ENCODE measurements at regions not wholly inside any gene's neighbourhood (a gene's known extent, or its start where the extent isn't known, plus 50 kb on each side); places are given as distances from the start of the nearest gene placed in this dataset.
A peak's percentile ranks its signal among the peaks of the same experiment; 100 is the strongest.
"Not testable (repeated sequence)": the region's sequence is repeated elsewhere in the genome, so short reads cannot be mapped to it uniquely, and the experiment has no call there.

DNA sequence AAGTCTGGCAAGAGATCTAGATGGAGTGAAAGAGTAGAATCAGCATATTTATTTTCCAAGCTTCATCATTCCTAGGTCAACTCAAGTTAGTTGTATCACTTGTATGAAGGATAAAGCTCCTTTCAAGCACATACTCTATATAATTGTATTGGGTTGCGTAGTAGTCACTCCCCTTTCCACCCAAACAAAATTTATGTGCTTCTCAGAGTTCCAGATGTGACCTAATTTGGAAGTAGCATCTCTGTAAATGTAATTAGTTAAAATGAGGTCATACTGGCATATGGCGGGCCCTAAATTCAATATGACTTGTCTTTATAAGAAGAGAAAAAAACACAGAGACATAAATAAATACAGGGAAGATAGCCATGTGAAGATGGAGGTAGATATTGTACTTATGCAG, 226.8 kb upstream of the CHORDC1 start:
- DNase-seq (ENCODE audit: low read depth, low spot score): no peak

DNA sequence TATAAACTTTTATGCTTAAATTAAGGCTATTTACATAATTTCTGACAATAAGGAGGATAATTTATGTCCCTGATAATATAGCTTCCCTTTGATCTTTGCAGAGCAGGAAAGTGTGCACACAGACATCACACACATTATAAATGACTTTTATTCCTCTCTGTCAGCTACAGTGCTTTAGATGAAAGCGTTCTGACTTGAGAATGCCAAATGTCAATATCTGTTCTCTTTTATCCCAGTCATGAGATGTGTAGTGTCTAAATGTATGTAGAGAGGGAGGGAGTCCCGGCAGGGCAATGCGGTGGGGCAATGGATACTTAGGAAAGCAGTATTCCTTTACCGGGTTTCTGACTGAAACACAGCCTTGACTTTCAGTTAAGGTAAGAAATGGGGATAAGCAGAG, 225.4 kb upstream of the CHORDC1 start:
- no peak for DNase-seq (ENCODE audit: low read depth, low spot score)

DNA sequence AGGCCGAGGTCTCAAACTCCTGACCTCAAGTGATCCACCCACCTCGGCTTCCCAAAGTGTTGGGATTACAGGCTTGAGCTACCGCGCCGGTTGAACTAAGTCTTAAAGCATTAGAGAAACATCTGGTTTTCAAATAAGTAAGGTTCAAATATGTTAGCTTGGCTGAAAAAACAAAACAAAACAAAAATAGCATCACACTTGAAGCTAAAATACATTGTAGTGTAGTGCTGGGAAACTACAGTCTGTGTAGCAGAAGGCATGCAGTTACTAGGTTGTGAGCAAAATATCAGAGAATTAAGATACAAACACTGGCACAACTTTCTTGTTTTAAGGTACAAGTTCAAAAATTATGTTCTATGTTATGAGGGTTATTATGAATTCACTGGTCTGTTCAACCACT, 224.8 kb upstream of the CHORDC1 start:
- no peak for DNase-seq (ENCODE audit: low read depth, low spot score)

DNA sequence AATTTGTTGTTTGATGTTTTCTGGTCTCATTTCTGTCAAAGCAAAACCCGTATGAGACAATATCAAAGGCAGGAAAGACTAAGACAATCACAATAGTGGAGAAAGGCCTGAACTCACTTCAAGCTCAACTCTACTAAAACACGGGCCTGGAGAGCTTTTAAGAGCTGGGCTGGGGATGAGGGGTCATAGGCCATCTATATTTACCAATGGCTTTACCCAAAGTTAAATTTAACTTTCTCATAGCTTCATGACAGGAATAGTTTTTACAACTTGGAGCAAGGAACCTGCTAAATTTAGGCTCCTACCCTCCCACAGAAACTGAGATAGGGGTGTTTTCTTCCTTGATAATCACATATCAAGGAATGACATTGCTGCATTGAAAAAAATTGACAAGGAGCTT, 223.4 kb upstream of the CHORDC1 start:
- no peak for DNase-seq (ENCODE audit: low read depth, low spot score)

DNA sequence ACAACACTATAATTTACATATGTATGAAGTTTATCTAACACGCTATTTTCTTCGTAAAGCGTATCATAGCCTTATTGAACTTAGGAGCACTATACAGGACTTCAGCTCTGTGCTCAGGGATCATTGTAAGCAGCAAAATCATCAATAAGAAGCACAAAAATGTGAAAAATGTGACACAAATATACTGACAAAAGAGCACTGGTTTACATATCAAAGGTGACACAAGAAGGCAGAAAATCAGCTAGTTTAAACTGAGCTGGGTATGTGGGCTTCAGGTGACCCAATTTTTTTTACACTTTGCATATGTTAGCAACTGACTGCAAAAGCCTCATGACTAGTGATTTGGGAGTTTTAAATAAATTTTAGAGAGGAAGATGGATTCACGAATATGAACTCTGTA, 215.2 kb upstream of the CHORDC1 start:
- DNase-seq (ENCODE audit: low read depth, low spot score): no peak

DNA sequence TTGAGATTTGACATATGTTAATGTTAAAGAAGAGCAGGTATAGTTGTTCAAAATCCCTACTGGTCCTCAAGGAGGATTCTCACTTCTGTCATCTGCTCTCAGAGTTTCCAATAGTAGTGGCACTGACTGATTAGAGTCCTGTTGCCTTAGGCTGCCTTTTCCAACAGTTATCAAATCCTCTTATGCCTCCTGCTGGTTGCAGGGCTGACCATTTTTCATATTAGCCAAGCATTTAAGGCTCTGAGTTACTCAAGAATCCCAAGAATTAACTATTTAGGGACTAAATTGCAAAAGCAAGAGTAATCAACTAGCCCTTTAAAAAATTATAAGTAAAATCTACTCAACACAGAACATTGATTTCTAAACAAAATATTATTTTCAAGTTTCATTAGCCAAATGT, 212.0 kb upstream of the CHORDC1 start:
- DNase-seq (ENCODE audit: low read depth, low spot score): no peak

DNA sequence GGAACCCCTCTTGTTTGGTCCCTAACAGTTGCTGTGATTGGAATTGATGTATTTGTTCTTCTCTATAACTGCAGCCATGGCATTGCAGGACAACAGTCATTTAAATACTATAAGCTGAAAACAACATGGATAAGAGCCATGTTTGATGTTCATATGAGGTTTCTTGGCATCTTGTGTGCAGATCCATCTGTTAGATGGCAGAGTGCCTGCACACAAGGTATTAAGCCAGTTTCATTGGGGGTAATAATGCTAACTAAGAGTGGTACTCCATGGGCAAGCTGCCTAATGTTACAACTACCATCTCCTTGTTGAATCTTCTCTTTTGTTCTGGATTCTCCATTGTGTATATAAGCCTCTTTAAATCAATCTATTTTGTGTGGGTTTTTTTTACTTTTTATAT, 206.0 kb upstream of the CHORDC1 start:
- DNase-seq (ENCODE audit: low read depth, low spot score): no peak

DNA sequence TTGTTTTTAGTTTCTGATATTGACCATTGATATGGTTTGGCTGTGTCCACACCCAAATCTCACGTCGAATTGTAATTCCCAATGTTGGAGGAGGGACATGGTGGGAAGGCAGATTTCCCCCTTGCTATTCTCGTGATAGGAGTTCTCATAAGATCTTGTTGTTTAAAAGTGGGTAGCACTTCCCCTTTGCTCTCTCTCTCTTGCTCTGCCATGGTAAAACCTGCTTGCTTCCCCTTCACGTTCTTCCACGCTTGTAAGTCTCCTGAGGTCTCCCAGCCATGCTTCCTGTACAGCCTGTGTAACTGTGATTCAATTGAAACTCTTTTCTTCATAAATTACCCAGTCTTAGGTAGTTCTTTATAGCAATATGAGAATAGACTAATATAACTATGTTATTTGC, 203.6 kb upstream of the CHORDC1 start:
- no peak for DNase-seq (ENCODE audit: low read depth, low spot score)

DNA sequence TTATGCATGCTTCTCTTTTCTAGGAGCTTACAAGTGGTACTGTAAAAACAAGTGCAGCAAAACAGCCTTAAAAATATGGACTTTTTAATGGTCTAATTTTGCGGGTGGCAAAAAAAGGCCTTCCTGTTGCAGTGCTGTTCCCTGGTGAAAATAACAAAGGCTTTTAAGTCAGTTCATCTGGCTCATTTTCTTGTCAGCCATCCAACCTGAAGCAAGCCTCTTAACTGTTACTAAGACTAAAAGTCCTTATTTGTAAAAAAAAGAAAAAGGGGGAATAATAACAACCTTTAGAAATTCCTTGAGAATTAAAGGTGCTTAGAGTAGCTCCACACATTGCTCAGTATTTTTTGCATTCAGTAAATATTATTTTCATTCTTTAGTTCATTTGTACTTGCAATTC, 200.5 kb upstream of the CHORDC1 start:
- peak; percentile 36 for DNase-seq (ENCODE audit: low read depth, low spot score)

DNA sequence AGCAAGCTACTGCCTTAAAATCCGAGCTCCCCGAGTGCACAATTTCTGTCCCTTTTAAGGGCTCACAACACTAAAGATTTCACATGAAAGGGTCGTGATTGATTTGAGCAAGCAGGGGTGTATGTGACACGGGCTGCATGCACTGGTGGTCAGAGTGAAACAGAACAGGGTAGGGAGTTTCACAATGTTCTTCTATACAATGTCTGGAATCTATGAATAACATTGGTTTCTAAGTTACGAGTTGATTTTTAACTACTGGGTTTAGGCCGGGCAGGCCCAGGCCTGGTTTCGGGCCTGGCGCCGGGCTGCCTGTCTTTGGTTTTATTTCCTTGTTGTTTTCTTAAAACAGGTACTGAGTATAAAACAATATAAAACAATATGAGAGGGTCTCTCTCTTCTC, 199.9 kb upstream of the CHORDC1 start:
- DNase-seq (ENCODE audit: low read depth, low spot score): not testable (repeated sequence)

DNA sequence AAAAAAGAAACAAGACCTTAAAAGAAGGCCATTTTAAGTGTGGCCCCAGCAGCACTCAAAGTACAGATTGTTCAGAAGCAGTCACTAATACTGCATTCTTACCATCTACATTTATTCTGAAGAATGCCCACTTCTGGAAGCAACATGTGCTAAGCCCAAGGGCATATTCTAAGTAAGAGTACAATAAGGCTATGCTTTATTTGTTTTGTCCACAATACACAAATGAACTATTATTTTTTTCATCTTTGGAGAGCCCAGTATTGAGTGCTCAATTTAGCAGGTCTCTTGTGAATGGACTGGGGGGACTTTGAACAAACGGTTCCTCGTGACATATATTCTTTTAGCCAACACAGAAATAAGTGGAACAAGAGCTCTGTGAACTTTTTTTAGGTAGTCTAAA, 191.4 kb upstream of the CHORDC1 start:
- DNase-seq (ENCODE audit: low read depth, low spot score): no peak

DNA sequence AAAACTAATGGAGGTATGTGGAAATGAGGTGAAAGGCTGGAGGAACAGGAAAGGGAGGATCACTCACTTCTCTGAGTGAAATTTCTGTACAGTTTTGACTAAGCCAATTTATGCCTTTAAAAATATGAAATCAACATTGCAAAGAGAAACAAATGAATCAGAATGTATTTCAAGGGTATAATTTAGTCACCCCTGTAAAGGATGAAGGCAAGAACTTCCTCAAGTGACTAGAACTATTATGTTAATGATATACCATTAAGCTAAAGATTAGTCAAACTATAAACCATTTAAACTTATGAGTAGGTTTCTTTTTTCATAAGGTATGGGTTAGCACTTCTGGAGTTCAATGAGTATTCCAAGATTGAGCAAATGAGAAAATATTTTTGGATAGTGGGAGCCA, 184.5 kb upstream of the CHORDC1 start:
- no peak for DNase-seq (ENCODE audit: low read depth, low spot score)

DNA sequence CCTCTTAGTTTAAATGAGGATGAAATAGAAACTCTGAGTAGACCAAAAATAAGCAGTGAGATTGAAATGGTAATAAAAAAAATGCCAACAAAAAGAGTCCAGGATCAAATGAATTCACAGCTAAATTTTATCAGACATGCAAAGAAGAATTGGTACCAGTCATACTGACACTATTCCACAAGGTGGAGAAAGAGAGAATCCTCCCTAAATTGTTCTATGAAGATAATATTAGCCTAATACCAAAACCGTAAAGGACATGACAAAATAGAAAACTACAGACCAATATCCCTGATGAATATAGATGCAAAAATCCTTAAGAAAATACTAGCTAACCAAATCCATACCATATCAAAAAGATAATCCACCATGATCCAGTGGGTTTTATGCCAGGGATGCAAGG, 169.8 kb upstream of the CHORDC1 start:
- no peak for DNase-seq (ENCODE audit: low read depth, low spot score)

DNA sequence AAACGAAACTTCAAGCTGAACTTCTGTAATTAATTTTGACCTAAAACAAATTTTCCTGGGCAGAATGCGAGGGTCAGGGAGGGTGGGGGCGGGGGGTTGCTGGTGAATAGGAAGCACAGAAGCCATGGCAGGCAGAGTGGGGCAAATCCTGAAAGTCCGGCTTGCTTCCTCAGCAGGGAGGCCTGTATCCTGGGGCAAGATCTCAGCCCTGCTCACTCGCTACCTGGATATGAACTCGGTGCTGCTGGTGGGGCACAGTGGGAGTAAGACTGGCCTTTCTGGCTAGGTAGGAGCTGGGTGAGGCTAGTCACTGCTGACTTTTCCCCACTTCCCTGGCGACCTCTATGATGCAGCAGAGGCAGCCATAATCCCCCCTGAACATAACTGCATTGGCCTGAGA, 168.9 kb upstream of the CHORDC1 start:
- no peak for DNase-seq (ENCODE audit: low read depth, low spot score)

DNA sequence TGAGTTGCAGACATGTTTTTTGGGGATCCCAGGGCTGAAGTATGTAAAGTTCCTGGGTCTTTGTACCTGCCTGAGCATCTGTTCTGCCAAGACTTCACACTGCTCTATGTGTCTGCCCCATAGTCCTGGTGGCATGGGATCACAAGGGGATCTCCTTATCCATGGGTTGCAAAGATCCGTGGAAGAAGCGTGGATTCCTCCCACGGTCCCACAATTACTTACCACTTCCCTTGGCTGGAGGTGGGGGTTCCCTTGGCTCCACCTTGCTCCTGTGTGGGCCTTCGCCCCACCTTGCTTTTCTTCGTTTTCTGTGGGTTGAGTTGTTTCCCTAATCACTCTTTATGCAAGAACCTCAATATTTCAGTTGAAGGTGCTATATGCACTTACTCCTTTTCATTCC, 157.4 kb upstream of the CHORDC1 start:
- no peak for DNase-seq (ENCODE audit: low read depth, low spot score)

DNA sequence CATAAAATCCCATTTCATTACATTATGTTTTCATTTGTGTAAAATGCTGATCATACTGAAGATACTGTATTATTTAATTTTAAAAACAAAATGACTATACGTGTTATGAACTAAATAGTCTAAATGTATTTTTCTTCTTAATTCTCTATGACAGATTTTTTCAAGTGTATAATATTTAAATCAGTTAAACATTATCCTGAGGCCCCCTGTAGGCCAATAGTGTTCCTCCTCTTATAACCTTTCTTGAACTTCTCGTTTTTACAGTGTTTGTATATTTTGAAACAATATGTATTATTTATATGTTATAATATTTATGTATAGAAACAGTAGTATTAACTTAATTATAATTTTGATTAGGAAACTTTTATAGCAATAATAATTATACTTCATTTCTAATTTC, 151.1 kb upstream of the CHORDC1 start:
- no peak for DNase-seq (ENCODE audit: low read depth, low spot score)

DNA sequence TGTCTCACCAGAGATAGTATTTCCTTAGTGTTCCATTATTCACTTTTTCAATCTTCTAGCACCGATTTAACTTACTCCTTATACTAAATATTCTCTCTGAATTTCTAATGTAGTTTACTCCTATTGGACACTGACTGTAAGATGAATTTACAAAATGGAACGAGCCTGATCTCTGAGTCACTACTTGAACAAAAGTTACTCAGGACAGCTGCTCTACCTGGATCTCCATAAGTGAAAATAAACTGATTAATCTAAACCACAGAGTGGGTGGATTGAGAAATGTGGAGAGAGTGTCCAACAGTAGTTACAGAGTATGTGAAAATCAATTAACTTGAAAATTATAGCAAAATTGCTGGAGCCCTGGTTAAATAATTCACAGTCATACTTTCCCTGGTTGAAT, 141.7 kb upstream of the CHORDC1 start:
- DNase-seq (ENCODE audit: low read depth, low spot score): no peak

DNA sequence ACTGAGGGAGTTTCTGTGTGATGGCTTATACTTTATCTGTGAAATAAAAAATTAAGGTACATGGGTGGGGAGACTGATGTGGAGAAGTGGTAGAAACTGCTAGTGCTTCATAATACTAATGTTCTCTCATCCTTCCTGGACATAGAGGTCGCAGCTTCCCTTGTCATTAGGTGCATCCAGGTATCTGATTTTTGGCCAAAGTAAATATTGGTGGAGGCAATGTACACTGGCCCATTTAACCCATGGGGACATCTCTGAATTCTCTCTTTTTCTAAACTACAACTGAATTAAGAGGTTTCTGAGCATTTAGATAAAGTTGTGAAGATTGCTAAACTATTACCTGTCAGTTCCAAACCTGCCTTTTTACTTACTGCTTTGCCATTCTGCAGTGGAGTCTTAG, 140.9 kb upstream of the CHORDC1 start:
- DNase-seq (ENCODE audit: low read depth, low spot score): no peak

DNA sequence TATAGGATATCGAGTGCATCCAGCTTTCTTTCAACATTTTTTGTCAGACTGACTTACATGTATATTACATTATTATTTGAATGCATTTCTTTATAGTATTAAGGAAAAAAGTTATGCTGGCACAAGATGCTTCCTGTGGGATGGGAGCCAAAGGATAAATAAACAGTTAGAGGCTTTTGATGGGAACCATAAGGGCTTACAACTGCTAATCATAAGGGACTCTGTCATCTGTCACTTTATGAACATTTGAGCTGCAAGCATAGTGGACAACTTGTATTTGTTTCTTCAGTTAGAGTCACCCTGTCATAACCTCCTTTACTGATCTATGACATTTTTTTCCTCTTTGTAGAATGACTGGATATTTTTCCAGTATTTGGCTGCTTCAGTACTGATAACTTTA, 132.4 kb upstream of the CHORDC1 start:
- no peak for DNase-seq (ENCODE audit: low read depth, low spot score)

DNA sequence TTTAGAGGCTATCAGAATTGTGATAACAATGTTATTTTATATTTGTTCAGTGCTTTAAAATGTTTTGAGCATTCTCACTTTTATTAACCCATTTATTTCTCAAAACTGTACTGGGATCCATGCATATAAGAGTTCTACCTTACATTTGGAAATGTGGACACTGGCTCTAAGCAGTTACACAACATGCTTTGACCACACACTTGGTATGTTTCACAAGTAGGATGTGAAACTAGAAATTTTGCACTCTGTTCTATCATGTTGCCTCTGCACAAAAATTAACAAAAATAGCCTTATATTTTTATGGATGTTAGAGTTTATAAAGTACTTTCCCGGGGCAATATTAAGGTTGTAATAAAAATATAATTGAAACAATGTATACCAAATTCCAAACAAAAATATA, 126.9 kb upstream of the CHORDC1 start:
- no peak for DNase-seq (ENCODE audit: low read depth, low spot score)

DNA sequence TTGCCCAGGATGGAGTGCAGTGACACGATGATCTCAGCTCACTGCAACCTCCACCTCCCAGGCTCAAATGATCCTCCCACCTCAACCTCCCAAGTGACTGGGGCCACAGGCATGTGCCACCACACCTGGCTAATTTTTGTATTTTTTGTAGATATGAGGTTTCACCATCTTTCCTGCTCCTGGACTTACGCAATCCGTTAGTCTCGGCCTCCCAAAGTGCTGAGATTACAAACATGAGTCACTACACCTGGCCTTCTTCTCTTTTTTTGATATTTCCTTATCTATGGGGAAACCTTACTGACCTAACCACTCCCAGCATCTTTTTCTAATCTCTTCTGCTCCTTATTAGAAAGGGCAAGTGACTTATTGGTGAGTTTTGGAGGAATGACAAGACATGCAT, 121.7 kb upstream of the CHORDC1 start:
- no peak for DNase-seq (ENCODE audit: low read depth, low spot score)

DNA sequence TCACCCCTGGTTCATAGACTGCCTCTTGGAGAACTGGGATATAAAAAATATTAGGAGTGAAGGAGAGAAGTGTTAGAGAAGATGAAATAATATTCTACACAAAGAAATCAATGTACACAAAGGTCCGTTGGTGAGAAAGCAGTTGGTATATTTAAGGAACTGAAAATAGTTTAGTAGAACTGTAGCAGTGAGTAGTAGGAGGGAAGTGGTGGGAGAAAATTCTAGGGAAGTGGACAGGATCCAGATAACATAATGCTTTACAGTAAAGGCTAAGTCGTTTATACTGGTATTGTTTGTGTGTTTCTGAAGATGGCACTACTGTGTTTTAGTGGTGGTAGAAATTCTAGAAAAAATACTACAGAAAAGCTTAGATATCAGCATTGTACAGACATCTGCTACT, 120.8 kb upstream of the CHORDC1 start:
- no peak for DNase-seq (ENCODE audit: low read depth, low spot score)

DNA sequence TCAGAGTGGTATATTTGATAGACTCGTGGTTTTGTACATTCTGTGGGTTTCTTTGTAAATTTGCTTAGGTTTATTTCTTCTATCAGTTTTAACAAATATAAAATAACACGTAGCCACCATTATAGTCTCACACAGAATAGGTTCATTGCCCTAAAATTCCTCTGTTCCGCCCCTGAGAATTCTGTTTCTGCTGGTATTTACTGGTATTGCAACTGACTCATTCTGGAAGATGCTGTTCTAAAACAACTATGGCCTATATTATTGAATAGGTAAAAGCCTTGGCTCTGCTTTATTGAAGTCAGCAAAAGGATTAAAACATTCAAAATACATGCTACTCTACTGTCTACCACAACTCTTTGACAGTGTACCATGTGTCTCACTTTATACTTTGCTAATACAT, 119.1 kb upstream of the CHORDC1 start:
- DNase-seq (ENCODE audit: low read depth, low spot score): no peak

DNA sequence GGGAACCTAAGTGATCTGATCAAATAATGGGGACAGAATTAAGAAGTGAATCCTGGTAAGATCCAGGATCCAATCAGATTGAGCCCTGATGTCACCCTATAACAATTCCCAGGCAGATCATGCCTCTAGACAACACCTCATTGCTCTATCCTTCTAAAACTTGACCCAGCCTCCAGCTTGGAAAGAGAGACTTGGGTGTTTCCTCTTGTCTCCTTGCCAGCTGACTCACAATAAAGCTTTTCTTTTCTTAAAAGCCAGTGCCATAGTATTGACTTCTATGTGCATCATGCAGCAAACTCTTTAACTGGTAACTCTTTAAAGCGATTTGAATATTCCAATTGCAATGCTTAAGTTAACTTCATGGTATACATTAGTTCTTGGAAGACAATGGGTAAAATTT, 109.6 kb upstream of the CHORDC1 start:
- DNase-seq (ENCODE audit: low read depth, low spot score): peak; percentile 2

DNA sequence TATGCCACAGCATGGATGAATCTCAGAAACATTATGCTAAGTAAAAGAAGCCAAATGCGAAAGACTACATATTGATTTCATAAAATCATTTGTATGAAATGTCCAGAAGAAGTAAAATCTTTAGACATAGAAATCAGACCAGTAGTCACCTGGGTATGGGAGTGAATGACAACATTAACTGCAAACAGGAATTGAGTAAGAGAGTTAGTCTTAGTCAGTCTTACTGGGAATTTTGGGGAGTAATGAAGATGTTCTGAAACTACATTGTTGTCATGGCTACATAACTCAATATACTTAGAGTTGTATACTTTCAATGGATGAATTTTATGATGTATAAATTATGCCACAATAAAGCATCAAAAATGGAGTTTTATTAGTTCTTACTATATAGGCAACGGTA, 107.8 kb upstream of the CHORDC1 start:
- no peak for DNase-seq (ENCODE audit: low read depth, low spot score)

All from astrocyte of the hippocampus (primary cell).